Smooth muscle cell (in vitro differentiated cells): ENCODE measurements at regions not wholly inside any gene's neighbourhood (a gene's known extent, or its start where the extent isn't known, plus 50 kb on each side); places are given as distances from the start of the nearest gene placed in this dataset.
"Not testable (repeated sequence)": the region's sequence is repeated elsewhere in the genome, so short reads cannot be mapped to it uniquely, and the experiment has no call there.

Source experiments
- DNase-seq: peaks from one replicate; lab custom pipeline; 2025; ENCODE audit not compliant: unreplicated experiment; lab: John Stamatoyannopoulos, UW
- H2AFZ ChIP-seq: fragments of 200-600 bp; sonication (generic); 2 replicates; pipeline ENCODE4 v1.6.0; 2016; ENCODE audit warnings: antibody characterized with exemption, low read depth, mild to moderate bottlenecking
- H3F3A ChIP-seq: fragments of 200-600 bp; sonication (generic); 2 replicates; pipeline ENCODE4 v1.6.0; 2017; ENCODE audit warnings: antibody characterized with exemption, low read depth
- H3K27ac ChIP-seq: fragments of 200-600 bp; sonication (generic); 2 replicates; pipeline ENCODE4 v1.5.1; 2016; ENCODE audit warnings: low read depth, mild to moderate bottlenecking
- H3K27me3 ChIP-seq: fragments of 200-600 bp; sonication (generic); 2 replicates; pipeline ENCODE4 v1.6.1; 2016; ENCODE audit warnings: low read depth, mild to moderate bottlenecking
- H3K36me3 ChIP-seq: fragments of 200-600 bp; sonication (generic); 2 replicates; pipeline ENCODE4 v1.5.1; 2016; ENCODE audit warnings: low read depth
- H3K4me1 ChIP-seq: fragments of 200-600 bp; sonication (generic); 2 replicates; pipeline ENCODE4 v1.5.1; 2016; ENCODE audit warnings: low read depth
- H3K4me2 ChIP-seq: fragments of 200-600 bp; sonication (generic); 2 replicates; pipeline ENCODE4 v1.6.0; 2016; ENCODE audit warnings: mild to moderate bottlenecking
- H3K4me3 ChIP-seq: fragments of 200-600 bp; sonication (generic); 2 replicates; pipeline ENCODE4 v1.5.1; 2016; ENCODE audit warnings: mild to moderate bottlenecking
- H3K79me2 ChIP-seq: fragments of 200-600 bp; sonication (generic); 2 replicates; pipeline ENCODE4 v1.6.0; 2016; ENCODE audit warnings: low read depth, mild to moderate bottlenecking
- H3K9ac ChIP-seq: fragments of 200-600 bp; sonication (generic); 2 replicates; pipeline ENCODE4 v1.6.0; 2016; ENCODE audit warnings: low read depth
- H3K9me3 ChIP-seq: fragments of 200-600 bp; sonication (generic); replicated peaks from 2 replicates; pipeline ENCODE4 v1.5.1; 2016; ENCODE audit warnings: low read depth
- H4K20me1 ChIP-seq: fragments of 200-600 bp; sonication (generic); 2 replicates; pipeline ENCODE4 v1.6.0; 2016; ENCODE audit warnings: low read depth
- WGBS: methylation state at CpG from one replicate; pipeline ENCODE4 v1.1.7; 2016; ENCODE audit warnings: low lambda C conversion rate; 5-methylcytosine and 5-hydroxymethylcytosine counted together
- TF ChIP-seq, protein P1 (sequence below): fragments of 200-600 bp; sonication (generic); IDR thresholded peaks from 2 replicates; pipeline ENCODE4 v1.5.1; 2017; ENCODE audit warnings: borderline replicate concordance, mild to moderate bottlenecking, antibody characterized with exemption; ENCODE audit not compliant: insufficient read depth, poor library complexity, severe bottlenecking

DNA sequence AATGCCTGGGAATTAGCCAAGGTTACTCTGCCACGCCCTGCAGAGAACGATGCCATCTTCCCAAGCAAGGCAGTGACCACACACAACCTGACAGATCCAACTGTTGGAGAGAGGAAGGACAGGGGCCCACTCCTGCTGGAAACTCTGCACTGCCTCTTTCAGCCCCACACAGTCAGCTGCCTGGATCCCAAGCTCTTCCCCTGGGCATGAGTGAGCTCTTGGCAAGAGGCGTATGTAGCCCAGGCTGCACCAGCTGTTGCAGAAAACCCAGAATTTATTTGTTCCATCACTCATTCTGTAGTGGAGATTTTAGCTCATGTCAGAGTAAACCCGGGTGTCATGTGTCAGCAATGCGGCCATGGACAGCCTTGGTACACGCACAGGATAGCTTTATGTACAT is 135.1 kb upstream of the TRIM24 start:
- no peak overlapping the region for H2AFZ ChIP-seq
- no peak for DNase-seq
- no peaks in the 10 kb centered on the region for H3F3A ChIP-seq
- no peak overlapping the region for H3K9ac ChIP-seq
- H4K20me1 ChIP-seq: no peaks in the 10 kb centered on the region
- H3K4me1 ChIP-seq: no peaks in the 10 kb centered on the region
- H3K79me2 ChIP-seq: no peaks in the 10 kb centered on the region
- H3K27ac ChIP-seq: no peak overlapping the region
- no peaks in the 10 kb centered on the region for H3K36me3 ChIP-seq
- H3K4me2 ChIP-seq: no peak overlapping the region
- H3K4me3 ChIP-seq: no peak overlapping the region
- TF ChIP-seq, protein P1, sequence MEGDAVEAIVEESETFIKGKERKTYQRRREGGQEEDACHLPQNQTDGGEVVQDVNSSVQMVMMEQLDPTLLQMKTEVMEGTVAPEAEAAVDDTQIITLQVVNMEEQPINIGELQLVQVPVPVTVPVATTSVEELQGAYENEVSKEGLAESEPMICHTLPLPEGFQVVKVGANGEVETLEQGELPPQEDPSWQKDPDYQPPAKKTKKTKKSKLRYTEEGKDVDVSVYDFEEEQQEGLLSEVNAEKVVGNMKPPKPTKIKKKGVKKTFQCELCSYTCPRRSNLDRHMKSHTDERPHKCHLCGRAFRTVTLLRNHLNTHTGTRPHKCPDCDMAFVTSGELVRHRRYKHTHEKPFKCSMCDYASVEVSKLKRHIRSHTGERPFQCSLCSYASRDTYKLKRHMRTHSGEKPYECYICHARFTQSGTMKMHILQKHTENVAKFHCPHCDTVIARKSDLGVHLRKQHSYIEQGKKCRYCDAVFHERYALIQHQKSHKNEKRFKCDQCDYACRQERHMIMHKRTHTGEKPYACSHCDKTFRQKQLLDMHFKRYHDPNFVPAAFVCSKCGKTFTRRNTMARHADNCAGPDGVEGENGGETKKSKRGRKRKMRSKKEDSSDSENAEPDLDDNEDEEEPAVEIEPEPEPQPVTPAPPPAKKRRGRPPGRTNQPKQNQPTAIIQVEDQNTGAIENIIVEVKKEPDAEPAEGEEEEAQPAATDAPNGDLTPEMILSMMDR: no peak
- no peaks in the 10 kb centered on the region for H3K9me3 ChIP-seq
- WGBS: 97% methylated on average over 6 of the region's 6 CpGs
- H3K27me3 ChIP-seq: no peaks in the 10 kb centered on the region

DNA sequence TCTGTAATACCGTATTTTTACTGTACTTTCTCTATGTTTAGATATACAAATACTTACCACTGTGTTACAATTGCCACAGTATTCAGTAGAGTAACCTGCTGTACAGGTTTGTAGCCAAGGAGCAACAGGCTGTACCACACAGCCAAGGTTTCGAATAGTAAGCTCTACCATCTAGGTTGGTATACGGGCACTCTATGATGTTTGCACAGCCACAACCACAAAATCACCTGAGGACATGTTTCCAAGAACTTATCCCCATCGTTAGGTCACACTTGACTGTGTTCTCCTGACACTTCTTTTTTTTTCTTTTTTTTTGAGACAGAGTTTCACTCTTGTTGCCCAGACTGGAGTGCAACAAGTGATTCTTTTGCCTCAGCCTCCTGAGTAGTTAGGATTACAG is 134.6 kb upstream of the TRIM24 start:
- H3K9ac ChIP-seq: no peak overlapping the region
- TF ChIP-seq, protein P1: no peak
- H3K4me3 ChIP-seq: no peak overlapping the region
- no peak overlapping the region for H3K4me2 ChIP-seq
- H2AFZ ChIP-seq: no peak overlapping the region
- H3K9me3 ChIP-seq: no peaks in the 10 kb centered on the region
- 88% methylated on average over 4 of the region's 4 CpGs for WGBS
- no peaks in the 10 kb centered on the region for H3K36me3 ChIP-seq
- H3F3A ChIP-seq: no peaks in the 10 kb centered on the region
- H3K4me1 ChIP-seq: no peaks in the 10 kb centered on the region
- H3K27ac ChIP-seq: no peak overlapping the region
- H3K79me2 ChIP-seq: no peaks in the 10 kb centered on the region
- no peaks in the 10 kb centered on the region for H4K20me1 ChIP-seq
- no peaks in the 10 kb centered on the region for H3K27me3 ChIP-seq
- no peak for DNase-seq

DNA sequence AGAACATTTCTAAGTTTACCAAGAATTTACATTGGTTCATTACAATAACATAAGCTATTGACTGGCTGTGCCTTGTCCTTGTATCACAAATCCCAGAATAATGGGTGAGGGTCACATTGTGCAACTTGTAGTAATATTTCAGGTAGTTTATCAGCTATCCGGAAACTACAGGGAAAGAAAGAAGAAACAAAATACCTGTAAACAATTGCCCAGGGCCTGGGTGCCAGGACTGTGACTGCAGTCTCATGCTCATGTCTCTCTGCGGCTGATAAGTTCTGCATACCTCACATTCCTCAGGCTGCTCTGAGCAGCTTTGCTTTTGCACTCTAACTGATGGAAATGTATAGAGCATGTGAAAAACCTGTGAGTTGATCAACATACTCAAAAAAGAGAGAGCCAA is 131.8 kb upstream of the TRIM24 start:
- Histone ChIP-seq H3K4me2 (no peak overlapping the region), H4K20me1 (no peaks in the 10 kb centered on the region), H3K27me3 (no peaks in the 10 kb centered on the region), H3K4me3 (no peak overlapping the region), H3K27ac (no peak overlapping the region), H2AFZ (no peak overlapping the region), H3K9me3 (peaks cover 4% of the 10 kb centered on the region), H3K4me1 (no peaks in the 10 kb centered on the region), H3K36me3 (no peaks in the 10 kb centered on the region), H3K9ac (no peak overlapping the region), H3K79me2 (no peaks in the 10 kb centered on the region), H3F3A (no peaks in the 10 kb centered on the region)
- WGBS: 57% methylated on average over 2 of the region's 2 CpGs
- no peak for DNase-seq
- TF ChIP-seq, protein P1: no peak

DNA sequence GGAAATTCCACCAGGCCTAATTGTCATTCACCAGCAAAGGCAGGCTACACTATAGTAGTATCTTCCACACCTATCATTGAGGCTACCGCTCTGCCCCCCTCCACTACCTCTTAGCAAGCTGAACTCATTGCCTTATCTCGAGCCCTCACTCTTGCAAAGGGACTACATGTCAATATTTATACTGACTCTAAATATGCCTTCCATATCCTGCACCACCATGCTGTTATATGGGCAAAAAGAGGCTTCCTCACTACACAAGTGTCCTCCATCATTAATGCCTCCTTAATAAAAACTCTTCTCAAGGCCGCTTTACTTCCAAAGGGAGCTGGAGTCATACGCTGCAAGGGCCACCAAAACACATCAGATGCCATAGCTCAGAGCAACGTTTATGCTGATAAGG is 127.2 kb upstream of the TRIM24 start:
- H4K20me1 ChIP-seq, H3K9ac ChIP-seq, H3K4me1 ChIP-seq, H3K27ac ChIP-seq, H3K4me2 ChIP-seq, H3K79me2 ChIP-seq, H3F3A ChIP-seq, DNase-seq, H3K27me3 ChIP-seq, H3K4me3 ChIP-seq, H2AFZ ChIP-seq, H3K36me3 ChIP-seq: not testable (repeated sequence)
- H3K9me3 ChIP-seq: peaks cover 13% of the 10 kb centered on the region
- WGBS: 94% methylated on average over 5 of the region's 5 CpGs
